ENCODE measurements at regions not wholly inside any gene's neighbourhood (a gene's known extent, or its start where the extent isn't known, plus 50 kb on each side); places are given as distances from the start of the nearest gene placed in this dataset.
"Not testable (repeated sequence)": the region's sequence is repeated elsewhere in the genome, so short reads cannot be mapped to it uniquely, and the experiment has no call there.

DNA sequence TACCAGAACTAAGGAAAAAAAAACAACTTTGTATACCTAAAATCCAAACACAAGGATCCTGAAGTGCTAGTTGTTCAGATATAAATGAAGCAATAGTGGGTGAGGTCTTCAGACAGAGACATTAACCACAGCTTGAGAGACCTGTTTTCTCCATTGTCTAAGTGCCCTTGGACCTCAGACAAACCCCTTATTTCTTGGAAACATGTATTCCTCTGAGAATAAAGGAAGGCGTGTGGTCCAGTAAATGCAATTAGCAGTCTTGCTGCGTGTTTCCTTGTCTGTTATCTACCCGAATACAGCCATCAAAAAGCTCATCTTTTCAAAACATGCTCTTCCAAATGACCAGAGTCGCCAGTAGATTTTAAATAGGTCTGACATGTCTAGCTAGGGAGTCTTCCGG is 291.1 kb upstream of the NFIA start:
- no peak for DNase-seq

DNA sequence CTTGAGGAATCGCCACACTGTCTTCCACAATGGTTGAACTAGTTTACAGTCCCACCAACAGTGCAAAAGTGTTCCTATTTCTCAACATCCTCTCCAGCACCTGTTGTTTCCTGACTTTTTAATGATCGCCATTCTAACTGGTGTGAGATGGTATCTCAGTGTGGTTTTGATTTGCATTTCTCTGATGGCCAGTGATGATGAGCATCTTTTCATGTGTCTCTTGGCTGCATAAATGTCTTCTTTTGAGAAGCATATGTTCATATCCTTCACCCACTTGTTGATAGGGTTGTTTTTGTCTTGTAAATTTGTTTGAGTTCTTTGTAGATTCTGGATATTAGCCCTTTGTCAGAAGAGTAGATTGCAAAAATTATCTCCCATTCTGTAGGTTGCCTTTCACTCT is 309.3 kb upstream of the NFIA start:
- DNase-seq: not testable (repeated sequence)

GRCh38 chr1:60769082-60769481 is 313.3 kb upstream of the NFIA start:
- no peak for DNase-seq

- peak; percentile 19 for DNase-seq
Observed at GRCh38 chr1:60765204-60765603, 317.2 kb upstream of the NFIA start.

DNA sequence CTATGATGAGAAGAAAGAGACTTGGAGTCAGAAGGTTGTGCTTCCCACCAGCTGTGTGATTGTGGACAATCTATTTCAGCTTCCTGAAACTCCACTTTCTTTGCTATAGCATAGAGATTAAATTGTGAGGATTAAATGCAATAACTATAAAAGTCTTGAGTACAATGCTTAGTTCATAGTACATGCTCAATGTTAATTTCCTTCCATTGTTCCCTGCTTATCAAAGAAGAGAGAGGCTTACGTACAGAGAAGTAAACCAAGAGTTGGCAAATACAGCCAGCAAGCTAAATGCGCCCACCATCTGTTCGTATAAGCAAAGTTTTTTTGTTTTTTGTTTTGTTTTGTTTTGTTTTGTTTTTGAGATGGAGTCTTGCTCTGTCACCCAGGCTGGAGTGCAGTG is 317.9 kb upstream of the NFIA start:
- DNase-seq: no peak

DNA sequence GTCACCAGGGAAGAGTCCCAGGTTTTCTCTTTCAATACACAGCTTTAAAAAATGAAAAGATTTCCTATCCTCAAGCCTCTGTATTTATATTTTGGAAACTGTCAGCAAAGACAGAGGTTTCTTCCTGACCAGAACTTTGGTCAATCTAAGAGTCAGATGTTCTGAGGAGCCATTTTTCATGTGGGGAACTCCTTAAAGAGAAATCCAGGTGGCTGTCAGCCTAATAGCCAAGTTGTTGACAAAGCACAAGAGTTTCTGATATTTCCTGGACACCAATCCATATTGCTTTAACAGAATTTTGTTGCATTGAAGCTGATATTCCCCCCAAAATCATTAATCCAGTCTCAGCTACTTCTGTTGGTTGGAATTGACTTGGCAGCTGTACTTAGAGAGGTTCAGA is 318.6 kb upstream of the NFIA start:
- DNase-seq: no peak

DNA sequence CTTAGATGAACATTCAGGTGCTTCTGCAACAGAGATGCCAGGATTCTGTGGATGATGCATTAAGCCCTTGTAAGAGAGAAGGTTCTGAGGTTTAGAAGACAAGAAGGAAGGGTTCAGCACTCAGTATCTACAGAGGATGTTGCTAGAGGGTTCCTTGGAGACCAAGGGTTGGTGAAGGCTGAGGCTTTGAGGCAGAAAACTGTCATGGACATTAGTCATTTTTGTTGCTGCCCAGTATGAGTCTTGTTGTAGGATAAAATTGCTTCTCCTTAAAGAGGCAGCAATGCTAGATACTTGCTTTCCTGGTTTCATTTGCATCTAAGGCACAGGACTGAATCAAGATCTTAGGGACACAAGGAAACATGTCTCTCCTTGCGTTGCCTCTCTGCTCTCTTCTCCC is 319.4 kb upstream of the NFIA start:
- DNase-seq: no peak

DNA sequence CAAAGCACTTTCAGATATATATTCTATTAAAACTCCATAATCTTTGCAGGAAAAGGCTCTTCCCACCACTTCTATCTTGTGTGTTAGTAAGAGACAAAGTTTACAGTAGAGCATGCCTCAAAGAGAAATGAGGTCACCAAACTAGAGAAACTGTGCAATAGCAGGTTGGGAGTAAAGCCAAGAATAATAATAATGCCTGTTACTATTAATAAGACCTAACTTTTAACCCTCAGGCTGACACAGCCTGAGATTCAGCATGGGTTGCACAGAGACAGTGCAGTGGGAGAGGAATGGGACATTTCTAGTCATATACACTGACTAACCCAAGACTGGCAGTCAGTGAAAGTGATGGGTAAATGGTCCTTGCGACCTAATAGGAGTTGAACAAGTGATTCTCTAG is 320.2 kb upstream of the NFIA start:
- no peak for DNase-seq

- DNase-seq: no peak
Observed at GRCh38 chr1:60759291-60759690, 323.1 kb upstream of the NFIA start.

DNA sequence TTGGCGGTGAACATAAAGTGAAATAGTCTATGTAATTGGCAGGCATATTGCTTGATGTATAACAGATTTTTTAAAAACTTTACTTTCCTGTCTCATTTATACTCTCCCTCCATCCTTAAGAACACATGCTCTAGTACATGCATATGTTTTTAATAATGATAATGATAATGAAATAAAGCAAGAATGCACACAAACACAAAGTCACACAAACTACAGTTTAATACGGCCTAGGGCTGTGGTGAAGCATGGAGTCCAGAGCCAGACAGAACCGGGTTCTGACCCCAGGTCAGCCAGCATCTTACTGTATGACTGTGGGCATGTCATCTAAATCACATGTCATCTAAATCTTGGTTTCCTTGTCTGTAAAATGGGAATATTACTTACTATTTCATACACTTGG is 324.9 kb upstream of the NFIA start:
- DNase-seq: no peak

DNA sequence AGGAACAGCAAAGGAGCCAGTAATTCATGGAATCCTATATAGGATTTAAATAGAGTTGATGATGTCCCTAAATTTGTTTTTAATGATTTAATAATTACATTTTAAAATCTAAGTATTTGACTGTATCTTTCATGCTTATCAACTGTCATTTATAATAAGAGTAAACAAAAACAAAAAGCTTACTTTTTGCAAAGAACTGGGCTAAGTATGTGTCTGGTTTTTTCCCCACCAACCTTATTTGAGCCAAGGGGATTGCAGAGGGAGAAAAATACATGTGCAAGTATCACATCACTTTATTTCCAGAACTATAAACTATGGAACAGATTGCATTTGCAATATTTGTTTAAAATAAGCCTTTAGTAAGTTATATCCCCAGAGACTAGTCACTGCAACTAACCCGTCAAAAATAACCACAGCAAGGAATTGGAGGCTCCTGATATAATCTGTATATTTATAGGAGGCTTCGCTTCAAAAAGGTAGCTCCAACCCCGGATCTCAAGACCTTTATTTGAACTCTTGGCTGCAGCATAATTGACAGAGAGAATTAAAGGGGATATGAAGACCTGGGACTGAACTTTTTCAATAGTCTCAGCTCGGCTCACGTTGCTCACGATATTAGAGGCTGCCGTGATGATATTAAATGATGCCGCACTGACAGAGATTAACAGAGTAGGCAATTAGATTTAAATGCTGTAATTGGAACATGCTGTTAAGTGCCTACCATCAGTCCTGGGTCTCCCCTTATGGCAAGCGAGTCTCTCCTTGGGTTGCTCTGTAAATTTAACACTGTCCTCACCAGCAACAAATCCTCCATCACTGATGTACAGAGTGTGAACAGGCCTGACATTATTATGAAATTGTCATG is 329.1 kb upstream of the NFIA start:
- no peak for DNase-seq

DNA sequence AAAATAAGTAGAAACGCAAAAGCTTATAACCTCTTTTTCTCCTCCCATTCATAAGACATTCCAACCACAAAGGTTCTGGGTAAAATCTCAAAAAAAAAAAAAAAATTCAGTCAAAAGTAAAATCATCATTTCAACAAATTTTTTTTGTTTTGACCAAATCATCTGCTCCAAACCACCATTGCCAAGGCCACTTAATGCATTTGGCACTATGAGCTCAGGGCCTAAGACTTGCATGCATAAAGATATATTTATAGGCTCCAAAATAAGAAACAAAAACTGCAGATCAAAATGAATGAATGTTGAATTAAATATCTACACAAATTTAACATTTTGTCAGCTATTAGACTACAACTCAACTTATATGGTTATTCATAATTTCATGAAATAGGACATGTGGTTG is 331.1 kb upstream of the NFIA start:
- no peak for DNase-seq

GRCh38 chr1:60747353-60747752 is 335.0 kb upstream of the NFIA start:
- no peak for DNase-seq

DNA sequence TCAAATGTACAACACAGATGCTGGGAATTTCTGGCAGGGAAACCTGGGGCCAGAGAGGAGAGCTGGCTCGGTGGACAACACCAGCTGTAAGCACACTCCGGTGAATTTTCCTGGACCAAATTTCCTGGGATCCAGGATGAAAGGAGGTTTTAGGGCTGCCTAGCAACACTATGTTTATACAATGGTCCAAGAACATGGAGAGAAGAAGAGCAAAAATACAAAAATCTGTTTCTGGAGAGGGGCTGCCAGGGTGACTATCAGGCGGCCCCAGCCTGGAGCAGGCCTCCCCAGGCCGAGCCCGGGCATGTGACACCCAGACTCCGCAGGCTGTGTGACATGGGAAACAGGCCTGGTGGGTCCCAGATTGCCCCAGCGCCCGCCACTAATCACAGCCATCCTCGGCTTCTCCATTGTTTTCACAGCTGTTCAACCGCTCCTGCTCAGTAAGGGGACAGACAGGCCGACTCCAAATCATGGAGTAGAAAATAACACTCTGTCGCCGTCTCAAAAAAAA is 336.0 kb upstream of the NFIA start:
- DNase-seq: peak; percentile 69

DNA sequence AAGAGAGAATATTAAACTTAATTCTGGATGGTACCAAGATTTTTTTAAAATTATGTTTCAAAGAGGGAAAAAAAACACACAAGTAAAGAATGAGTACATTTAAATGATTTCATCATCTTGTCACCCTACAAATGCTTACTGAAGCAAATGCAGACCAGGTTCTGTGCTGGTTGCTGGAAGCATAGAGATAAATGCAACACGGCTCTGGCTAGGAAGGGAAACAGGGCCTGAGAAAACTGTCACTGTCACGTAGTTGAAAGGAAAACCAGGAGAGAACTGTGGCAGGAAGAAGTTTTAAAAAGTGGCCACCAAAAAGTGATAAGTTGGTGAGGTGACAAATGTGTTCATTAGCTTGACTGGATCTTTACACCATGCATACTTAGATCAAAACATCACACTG is 336.9 kb upstream of the NFIA start:
- no peak for DNase-seq

DNA sequence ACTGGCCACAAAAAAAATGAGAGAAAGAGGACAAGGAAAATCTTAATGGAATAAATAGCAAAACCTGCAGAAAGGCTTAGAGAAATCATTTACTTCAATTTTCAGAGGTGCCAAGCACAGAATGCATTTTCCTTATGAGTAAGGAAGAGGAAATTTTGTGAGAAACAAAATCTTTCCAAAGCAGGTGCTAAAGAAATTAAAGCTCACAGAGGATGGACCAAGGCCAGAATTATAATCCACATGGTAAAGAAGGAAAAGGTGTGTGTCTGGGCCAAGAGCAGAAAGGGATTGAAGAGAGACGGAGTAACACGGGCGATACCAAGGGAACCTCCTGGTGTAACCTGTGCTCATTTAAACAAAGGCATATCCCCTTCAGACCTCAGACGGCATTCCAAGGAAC is 340.0 kb upstream of the NFIA start:
- no peak for DNase-seq

DNA sequence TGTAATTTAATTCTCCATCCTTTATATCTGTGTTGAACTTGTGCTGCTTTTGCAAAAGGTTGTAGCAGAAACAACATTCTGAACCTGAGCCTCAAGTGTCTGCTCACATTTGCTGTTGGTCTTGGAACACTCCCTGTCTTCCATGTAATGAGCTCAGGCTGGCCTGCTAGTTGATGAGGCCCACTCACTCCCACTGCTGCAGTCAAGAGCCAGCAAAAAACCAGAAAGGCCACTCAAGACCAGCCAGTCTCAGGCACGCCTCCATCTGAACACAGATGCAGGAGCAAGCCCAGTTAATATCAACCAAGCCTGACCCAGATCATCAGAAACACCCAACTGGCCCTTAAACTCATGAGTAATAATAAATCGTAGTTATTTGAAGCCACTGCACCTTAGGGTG is 342.2 kb upstream of the NFIA start:
- DNase-seq: no peak

- no peak for DNase-seq
Observed at GRCh38 chr1:60739729-60740128, 342.6 kb upstream of the NFIA start.

GRCh38 chr1:60732977-60733401 is 349.4 kb upstream of the NFIA start:
- DNase-seq: no peak

DNA sequence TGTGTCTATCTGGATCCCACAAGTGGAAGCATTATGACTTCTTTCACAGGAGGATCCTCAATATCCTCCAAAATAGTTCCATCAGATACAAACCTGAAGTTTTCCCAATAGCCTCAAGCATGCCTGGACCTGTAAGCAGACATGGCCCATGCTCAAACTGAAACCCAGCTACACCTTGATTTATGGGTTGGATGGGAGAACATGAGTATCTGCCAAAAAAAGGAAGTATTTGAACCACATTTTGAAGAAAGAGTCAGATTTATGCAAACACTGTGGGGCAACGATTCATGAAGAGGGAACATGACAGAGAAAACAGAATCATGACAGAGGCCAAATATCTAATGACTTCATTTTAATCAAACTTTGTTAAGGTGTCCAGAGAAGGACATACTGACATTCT is 351.0 kb upstream of the NFIA start:
- no peak for DNase-seq

GRCh38 chr1:60727552-60727951 is 354.8 kb upstream of the NFIA start:
- DNase-seq: no peak

DNA sequence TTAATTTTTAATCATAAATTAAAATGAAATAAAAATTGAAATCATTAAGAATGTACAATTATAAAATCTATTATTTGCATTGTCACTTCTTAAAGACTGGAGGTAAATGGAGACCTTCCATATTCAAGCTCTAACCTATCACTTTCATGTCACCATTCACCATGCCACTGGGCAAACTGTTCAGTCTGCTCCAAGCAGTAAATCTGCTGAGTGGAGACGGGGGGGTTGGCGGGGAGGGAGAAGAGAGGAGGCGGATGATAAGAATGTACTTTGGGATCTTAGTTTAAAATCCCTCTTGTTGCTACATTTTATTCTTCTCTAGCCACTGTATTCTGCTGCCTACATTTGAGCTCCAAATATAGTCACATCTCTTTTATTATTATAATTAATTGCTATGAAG is 365.9 kb upstream of the NFIA start:
- no peak for DNase-seq

DNA sequence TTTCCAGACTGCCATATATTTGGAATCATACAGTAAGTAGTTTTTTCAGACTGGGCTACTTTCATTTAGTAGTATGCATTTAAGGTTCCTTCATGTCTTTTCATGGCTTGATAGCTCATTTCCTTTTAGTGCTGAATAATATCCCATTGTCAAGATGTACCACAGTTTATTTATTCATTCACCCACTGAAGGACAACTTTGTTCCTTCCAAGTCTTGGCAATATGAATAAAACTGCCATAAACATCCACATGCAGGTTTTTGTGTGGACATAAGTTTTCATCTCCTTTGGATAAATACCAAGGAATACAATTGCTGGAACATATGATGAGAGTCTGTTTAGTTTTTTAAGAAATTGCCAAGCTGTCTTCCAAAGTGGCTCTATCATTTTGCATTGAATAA is 366.4 kb upstream of the NFIA start:
- DNase-seq: no peak

DNA sequence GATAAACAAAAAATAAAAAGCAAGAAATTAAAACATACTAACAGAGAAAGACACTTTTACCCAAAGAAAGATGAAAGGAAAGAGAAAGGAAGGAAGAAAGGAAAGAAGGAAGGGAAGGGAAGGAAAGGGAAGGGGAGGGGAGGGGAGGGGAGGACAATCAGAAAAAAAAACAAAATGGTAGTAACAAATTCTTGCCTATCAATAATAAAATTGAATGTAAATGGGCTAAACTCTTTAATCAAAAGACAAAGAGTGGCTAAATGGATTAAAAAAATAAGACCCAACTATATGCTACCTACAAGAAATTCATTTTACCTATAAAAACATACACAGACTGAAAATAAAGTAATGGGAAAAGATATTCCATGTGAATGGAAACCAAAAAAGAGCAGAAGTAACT is 372.9 kb upstream of the NFIA start:
- no peak for DNase-seq

GRCh38 chr1:60705026-60705425 is 377.3 kb upstream of the NFIA start:
- no peak for DNase-seq

Data from SHP77 treated with DMSO at 0.1 percent for 48 hours (cell line).